HG03575 (cell line): ENCODE measurements at regions not wholly inside any gene's neighbourhood (a gene's known extent, or its start where the extent isn't known, plus 50 kb on each side); places are given as distances from the start of the nearest gene placed in this dataset.
"Not testable (repeated sequence)": the region's sequence is repeated elsewhere in the genome, so short reads cannot be mapped to it uniquely, and the experiment has no call there.

Source experiments
- ATAC-seq: cut with Tn5 transposase; IDR thresholded peaks from one replicate; pipeline ENCODE4 v1.9.1; 2021; ENCODE audit not compliant: unreplicated experiment, insufficient number of reproducible peaks, low FRiP score; ENCODE audit errors: extremely low read depth

GRCh38 chr6:8858854-8859331, 423.5 kb upstream of the SLC35B3 start:
- ATAC-seq, result no peak

GRCh38 chr6:8857160-8857559, 421.8 kb upstream of the SLC35B3 start:
- no peak for ATAC-seq

- no peak for ATAC-seq
These were observed 420.1 kb upstream of the SLC35B3 start for GRCh38 chr6:8855411-8855810.

GRCh38 chr6:8852332-8852731, 417.0 kb upstream of the SLC35B3 start:
- ATAC-seq, result no peak

GRCh38 chr6:8846680-8847079, 411.3 kb upstream of the SLC35B3 start:
- not testable (repeated sequence) for ATAC-seq

- no peak for ATAC-seq
These were observed 410.3 kb upstream of the SLC35B3 start for GRCh38 chr6:8845690-8846089.

GRCh38 chr6:8844968-8845367, 409.6 kb upstream of the SLC35B3 start:
- ATAC-seq, result no peak

GRCh38 chr6:8839626-8840025, 404.3 kb upstream of the SLC35B3 start:
- ATAC-seq, result no peak

GRCh38 chr6:8837343-8837742, 402.0 kb upstream of the SLC35B3 start:
- no peak for ATAC-seq

- ATAC-seq, result not testable (repeated sequence)
These were observed 397.4 kb upstream of the SLC35B3 start for GRCh38 chr6:8832695-8833094.

- ATAC-seq, result no peak
These were observed 396.2 kb upstream of the SLC35B3 start for GRCh38 chr6:8831366-8832152.

GRCh38 chr6:8830794-8831193, 395.4 kb upstream of the SLC35B3 start:
- ATAC-seq, result no peak

- no peak for ATAC-seq
These were observed 394.5 kb upstream of the SLC35B3 start for GRCh38 chr6:8829796-8830195.

- ATAC-seq, result no peak
These were observed 394.0 kb upstream of the SLC35B3 start for GRCh38 chr6:8829296-8829695.

- ATAC-seq, result no peak
These were observed 393.0 kb upstream of the SLC35B3 start for GRCh38 chr6:8828376-8828775.

- ATAC-seq, result no peak
These were observed 390.4 kb upstream of the SLC35B3 start for GRCh38 chr6:8825726-8826125.

GRCh38 chr6:8821981-8822381, 386.6 kb upstream of the SLC35B3 start:
- ATAC-seq, result no peak

- ATAC-seq, result no peak
These were observed 385.0 kb upstream of the SLC35B3 start for GRCh38 chr6:8820313-8820712.

GRCh38 chr6:8819446-8819845, 384.1 kb upstream of the SLC35B3 start:
- ATAC-seq, result no peak

GRCh38 chr6:8814440-8815000, 379.2 kb upstream of the SLC35B3 start:
- ATAC-seq, result no peak

GRCh38 chr6:8810325-8810724, 375.0 kb upstream of the SLC35B3 start:
- no peak for ATAC-seq
